ELR (cell line): ENCODE measurements at regions not wholly inside any gene's neighbourhood (a gene's known extent, or its start where the extent isn't known, plus 50 kb on each side); places are given as distances from the start of the nearest gene placed in this dataset.

Experiments used
- DNase-seq: peaks from one replicate; pipeline ENCODE4 v3.0.0-alpha.2; 2015; ENCODE audit warnings: low read depth

DNA sequence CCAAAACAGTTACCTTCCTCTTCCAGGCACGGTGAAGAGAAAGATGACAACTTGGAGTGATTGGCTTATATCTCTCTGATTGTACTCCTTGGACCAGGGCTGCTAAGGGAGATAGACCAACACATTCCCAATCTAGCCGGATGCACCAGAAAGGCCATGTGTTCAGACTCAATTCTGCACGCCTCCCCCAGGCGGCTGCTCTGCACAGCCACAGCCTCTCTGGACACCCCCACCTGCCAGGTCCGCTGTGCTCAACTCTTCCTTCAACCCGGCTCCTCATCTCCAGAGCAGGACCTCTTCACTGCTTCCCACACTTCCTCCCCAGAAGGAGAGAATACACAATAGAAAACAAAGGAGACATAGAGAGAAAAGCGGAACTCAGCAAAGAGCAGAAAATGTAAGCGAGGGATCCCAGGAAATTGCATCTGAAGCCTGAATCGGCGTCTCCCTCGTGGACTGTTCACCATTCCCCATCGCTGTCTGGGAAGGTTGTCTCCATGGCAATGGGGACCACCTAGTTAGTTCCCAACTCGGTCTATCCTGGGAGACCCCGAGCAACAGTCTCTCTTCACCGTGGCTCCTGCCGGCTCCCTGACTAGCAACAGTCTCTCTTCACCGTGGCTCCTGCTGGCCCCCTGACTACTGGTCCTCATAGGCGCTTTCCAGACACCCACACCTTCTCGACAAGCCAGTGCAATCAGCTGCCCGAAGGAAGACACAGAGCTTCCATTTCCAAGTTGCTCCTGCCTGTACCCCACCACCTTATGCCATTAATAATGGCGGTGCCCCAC is 361.7 kb upstream of the MYT1L start:
- DNase-seq, result no peak

DNA sequence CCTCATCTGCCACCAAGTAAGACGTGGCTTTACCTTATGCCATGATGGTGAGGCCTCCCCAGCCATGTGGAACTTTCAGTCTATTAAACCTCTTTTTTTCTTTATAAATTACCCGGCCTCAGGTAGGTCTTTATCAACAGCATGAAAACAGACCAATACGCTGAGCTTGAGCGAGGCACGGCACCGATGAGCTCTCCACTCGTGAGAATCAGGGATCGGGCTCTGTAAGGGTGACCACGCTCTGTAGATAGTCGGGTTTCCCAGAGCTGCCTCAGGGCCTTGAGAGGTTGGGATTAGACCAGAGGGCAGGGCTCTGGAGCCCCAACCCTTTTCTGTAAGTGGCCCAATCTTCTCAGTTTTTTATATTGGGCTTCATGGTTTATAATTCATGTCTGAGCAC is 360.3 kb upstream of the MYT1L start:
- no peak for DNase-seq

DNA sequence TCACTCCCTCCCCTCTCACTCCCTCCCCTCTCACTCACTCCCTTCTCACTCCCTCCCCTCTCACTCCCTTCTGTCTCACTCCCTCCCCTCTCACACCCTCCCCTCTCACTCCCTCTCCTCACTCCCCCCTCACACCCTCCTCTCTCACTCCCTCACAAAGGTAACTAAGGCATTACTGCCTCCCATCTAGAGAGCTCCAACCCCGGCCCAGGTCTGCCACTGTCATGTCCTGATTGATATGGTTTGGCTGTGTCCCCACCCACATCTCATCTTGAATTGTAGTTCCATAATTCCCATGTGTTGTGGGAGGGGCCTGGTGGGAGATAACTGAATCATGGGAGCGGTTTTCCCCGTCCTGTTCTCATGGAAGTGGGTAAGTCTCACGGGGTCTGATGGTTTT is 359.9 kb upstream of the MYT1L start:
- DNase-seq, result no peak

DNA sequence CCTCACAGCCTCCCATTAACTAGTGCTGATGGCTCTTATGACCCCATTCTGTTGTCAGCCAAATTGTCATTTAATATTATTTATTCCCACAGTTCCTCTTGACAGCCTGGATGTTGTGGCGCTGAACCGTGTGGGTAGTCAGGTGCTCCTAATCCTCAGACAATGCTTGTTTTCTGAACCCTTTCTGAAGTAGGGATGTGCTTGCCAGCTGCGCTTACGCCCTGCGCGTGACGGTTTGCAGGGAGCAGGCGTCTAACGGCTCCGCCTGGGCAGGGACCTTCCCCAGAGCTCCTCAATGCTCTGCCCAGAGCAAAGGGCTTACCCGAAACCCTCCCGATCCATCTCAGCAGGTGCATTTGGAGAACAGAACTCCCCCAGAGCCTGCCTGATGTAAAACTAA is 358.2 kb upstream of the MYT1L start:
- DNase-seq, result no peak

DNA sequence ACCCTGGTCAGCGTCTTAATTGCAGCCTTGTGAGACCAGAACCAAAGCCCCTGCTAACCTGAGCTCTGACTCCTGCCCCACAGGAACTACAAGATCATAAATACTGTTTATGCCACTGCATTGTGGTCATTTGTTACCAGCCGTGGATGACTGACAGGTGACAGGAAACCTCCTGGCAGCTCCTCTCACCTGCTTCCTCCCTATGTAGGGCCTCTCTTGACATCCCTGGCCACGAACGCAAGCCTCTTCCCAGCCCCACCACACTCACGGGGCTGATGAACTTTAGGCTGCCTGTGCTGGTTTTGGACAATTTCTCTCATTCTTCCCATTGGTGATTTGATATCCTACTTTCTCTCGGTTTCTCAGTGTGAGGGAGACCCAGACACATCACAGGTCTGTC is 357.2 kb upstream of the MYT1L start:
- no peak for DNase-seq

DNA sequence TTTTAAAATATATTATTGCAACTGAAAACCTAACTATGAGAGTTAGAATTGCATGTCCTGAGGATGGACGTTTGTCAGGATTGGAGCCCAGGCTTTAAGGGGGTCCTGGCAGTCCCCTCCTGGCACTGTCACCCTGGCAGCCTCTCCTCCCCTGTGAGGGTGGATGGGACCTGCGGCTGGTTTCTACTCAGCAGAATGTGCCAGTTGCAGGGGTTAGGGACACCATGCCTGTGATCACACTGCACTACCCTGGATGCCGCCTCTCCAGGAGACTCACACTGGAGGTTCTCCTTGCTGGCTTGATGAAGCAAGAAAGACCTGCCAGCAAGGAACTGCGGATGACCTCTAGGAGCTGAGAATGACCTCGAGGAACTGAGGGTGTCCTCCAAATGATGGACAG is 356.7 kb upstream of the MYT1L start:
- DNase-seq, result no peak

DNA sequence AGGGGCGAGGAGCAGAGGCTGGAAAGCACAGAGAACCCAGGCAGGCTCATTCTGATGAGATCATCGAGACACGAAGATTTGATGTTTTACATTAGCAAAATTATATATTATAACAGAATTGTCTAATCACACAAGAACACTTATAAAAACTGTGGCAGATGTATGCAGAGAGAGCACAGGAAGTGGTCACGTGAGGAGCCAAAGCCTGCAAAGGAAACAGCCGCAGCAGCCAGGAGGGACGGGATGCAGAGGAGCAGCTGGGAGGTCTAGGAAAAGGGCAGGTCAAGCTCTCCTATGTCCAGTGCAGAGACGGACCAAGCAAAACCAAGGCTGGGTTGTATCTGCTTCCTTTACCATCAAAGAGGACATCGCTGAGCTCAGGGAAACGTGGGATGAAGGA is 355.1 kb upstream of the MYT1L start:
- no peak for DNase-seq

DNA sequence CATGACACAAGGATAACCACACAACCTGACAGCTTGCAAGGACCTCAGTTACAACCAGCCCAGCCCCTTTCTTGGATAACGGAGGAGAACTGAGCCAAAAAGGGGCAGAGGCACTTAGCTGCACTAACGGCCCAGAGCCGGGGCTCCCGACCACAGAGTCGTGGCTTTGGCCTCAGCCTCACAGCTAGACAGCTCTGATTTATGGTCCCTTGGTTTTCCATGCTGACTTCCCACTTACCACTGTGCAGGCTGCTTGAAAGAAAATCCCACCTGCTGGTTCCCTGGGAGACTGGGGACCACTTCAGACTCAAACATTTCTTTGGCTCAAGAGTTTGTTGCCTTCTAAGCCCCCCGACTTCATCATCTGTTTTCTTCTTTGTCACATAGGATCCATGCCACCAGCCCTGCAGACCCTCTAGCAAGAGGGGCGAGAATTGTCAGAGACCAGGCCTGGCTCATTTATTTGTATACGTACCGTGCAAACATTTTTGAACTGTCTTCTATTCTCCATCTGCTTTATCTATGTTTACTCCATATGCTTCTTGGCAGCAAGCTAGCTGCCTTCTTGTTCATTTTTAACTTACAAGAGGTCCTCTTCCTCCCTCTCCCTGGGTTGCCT is 352.6 kb upstream of the MYT1L start:
- no peak for DNase-seq

DNA sequence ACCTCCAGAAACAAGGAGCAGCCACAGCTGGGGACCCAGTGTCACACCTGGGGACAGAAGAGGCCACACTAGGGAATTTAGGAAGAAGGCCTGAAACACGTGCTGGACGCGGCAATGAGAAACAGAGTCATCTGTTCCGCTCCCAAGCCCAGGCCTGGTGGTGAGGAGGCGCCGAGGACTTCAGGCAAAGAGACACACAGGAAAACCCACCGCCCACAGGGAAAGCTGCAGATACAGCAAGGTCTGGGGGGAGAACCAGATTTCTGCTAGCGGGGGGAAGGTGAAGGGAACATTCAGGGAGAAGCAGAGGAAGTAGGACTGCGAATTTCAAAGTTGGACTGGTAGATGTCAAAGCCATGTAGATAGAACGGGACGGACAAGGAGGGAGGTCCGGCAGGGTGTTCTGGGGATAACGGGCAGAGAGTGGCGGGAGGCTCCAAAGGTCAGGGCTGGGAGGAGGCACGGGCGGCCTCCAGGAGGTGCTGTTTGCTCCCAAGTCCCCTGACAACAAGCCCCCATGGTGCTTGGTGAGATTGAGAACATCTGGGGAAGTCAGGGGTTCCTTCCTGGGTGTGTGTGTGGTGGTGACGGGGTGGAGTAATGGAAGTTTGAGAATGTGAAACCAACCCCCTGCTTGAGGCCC is 351.7 kb upstream of the MYT1L start:
- DNase-seq, result no peak

DNA sequence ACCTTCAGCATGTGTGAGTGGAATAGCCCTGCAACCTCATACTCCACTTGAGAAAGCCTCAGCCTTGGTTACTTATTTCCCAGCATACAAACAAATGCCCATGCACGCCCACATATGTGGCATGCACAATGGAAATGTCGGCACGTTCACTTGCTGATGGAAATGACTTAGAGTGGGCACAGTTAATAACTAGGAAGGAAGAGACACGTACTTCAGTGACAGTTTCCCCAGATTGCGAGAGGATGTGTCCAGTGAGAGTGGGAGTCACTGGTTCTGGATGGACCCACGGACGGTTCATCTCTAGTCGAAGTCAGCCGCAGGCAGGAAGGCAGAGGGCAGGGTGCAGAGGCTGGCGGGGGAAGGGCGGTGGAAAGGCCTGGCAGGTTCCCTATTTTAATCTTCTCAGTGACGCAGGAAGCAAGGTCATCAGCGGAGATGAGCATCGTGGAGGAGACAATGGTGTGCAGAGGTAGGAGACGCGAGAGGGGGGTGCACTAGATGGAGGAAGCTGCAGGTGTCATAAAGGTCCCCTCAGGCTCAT is 350.7 kb upstream of the MYT1L start:
- no peak for DNase-seq

DNA sequence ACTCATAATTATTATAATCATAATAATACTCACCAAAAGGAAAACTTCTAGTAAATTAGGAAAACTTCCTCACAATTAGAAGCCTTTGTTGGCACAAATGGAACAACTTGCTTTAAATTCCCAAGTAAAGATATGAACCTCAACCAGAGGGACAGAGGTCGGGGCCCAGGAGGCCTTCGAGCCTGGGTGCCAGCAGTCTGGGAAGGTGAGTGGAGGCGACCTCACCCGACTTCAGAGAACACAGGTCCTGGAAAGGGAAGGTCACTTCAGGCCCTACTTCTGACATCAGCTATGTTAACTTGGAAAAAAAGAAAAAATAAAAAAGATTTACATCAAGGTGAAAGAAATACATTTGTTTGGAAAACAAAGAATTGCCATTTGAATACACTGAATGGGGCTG is 350.0 kb upstream of the MYT1L start:
- DNase-seq, result no peak

DNA sequence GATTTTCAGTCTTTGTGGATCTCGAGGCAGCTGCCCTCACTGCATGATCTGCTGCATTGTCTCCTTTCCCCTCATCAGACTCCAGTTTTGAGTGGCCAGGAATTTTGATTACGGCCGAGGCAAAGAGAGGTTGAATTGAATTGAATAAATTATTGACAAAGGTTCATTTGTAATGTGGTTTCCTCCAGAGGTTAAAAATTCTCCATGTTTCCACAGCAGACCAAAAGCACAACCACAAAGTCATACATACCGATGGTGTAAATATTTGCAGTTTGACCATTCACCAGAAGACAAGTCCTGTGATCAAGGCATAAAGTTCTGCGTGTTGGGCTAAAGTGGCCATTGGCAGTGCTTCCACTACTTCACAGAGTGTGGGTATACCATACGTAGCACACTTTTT is 343.8 kb upstream of the MYT1L start:
- DNase-seq, result no peak

DNA sequence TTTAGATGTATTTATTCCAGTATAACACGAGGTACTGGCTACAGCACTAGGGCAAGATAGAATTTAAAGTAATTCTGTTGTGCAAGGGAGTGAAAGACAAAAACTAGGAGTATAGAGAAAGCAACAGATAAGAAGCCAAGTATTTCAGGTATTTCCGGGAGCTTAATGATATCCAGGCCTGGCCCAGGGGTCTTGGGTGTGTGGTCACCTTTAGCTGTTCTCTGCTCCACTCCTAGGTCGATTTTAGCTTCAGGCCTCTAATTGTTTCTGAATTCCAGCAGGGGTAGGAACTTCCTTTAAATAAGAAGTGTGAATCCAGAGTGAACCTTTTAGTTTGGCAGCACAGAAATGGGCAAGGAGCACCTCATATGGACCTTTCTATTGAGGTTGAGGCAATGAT is 342.3 kb upstream of the MYT1L start:
- DNase-seq, result no peak

DNA sequence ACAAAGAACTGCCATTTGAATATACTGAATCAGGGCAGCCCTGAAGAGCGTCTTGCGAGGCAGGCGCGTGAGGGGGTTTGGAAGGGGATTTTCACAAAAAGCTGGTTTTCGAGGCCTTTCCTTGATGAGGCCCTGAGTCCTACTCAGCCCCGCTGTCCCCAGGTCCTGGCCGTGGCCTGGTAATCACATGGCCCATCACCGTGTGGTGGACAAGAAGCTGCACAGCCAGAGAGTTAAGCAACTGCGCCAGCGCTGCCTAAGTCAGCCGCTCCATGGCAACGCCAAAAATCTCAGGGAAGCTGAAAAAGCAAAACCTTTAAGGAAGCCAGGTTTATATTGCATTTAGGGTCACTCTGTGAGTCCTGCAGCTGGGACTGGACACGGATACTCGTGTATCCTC is 341.2 kb upstream of the MYT1L start:
- no peak for DNase-seq

DNA sequence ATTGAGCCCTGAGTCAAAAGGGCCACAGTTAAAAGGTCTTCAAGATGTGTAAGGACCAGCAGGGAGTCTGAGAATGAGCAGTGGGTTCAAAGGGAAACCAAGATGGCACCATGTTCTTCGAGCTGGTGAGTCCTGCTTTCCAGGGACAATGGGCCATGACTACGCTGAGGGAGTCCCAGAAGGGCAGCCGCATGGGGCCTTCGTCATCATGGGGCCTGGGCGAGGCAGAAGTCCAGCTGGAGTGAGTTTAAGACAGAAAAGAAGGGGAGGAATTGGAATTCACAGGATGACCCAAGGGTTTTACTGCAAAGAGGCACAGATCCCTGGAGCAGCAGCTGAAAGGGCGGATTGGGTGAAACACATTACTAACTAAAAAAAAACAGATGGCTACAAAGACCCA is 340.8 kb upstream of the MYT1L start:
- no peak for DNase-seq

DNA sequence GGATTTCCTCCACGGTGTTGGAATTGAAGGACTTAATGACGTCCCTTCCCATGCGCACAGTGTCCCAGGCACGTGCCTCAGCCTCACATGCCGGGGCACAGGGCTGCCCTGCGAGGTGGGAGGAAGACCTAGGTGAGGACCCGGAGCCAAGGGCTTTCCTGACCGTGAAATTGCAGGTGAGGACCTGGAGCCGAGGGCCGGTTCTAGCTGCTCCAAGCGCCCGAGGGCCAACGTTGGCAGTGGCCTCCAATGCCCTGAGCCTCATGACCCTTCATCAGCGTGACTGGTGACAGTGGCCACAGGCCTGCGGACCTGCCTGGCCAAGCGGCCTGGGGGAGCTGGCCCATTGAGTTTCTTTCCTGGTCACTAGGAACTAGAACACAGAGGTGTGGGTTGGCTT is 338.2 kb upstream of the MYT1L start:
- no peak for DNase-seq

DNA sequence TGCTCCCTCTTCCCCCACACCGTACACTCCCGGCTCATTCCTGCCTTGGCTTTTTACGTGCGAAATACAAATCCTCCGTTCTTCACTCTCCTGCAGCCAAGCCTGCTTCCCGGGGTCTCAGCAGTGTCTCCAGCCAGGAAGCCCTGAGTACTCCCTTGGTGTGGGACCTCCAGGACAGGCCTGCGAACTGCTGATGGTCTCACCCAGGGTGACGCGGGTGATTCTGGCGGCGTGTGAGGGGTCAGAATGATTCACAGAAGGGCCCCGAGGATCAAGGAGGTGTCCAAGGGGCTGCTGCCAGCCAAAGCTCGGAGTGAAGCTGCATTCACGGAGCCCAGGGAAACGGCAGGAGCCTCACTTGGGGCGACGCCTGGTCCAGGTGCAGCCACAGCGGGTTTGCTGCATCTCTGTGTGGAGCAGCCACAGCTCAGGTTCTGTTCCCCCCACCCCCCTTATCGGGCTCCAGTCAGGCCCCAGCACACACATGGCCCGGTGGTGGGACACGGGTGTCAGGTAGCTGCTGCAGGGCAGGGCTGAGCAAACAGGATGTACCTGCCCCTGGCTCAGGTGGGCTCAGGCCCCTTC is 337.7 kb upstream of the MYT1L start:
- no peak for DNase-seq

DNA sequence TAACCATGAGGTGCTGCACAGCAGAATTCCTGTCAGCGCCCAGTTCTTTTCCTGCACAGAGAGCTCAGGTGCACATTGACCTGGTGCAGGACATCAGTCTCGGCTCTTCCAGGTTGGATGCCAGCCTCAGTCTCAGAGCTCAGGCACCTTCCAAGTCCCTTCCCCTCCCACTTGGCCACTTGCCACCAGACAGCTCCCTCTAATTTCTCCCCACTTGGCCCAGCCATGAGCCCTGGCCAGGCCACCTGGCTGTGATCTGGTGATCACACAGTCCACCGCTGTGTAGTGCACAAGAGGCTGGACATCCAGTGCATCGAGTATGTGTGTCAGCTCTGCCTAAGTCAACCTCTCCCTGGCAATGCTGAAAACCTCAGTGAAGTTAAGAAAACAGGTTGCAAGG is 336.6 kb upstream of the MYT1L start:
- DNase-seq, result no peak

DNA sequence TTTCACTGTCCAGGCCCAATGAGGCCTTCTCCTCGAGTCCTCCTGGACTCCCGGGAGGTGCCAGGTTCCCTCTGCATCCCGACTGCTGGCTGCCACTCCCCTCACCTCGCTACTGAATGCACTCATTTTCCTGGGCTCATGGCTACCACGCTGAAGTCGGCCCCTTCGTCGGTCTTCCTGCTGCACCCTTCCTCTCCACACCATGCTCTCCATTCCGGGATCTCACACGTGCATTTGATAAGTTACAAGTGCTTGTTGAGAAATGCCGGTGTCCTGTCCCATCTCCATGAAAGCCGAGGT is 334.7 kb upstream of the MYT1L start:
- DNase-seq, result no peak

DNA sequence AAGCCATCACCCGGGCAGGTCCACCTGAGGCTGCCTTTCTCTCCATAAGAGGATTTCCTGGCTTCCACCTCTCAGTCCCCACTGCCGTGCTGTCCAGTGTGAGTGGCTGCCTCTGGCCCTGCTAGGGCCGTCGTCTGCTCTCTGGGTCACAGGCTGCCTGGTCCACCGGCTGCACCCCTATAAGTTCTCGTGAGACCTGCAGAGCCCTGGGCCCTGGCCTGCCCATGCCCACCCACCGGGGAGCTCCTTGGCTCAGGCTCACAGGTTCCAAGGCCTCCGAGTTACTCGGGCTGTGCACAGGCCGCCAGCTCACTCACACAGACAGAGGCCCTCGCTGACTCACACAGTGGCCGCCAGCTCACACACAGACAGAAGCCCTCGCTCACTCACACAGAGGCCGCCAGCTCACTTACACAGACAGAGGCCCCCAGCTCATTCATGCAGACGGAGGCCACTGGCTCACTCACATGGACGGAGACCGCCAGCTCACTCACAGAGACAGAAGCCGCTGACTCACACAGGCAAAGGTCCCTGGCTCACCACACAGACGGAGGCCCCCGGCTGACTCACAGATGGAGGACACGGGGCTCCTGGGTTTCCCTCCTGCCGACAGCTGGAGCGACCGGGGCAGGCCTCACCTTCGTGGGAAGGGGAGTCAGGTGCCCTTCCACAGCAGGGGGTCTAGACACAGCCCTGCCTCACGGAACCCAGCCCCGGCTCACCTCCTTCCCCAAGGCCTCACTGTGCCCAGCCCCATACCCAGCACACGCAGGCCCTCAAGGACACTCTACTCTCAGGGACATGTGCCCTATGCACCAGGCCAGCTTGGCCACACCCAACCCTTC is 334.1 kb upstream of the MYT1L start:
- DNase-seq, result peak; percentile 17

DNA sequence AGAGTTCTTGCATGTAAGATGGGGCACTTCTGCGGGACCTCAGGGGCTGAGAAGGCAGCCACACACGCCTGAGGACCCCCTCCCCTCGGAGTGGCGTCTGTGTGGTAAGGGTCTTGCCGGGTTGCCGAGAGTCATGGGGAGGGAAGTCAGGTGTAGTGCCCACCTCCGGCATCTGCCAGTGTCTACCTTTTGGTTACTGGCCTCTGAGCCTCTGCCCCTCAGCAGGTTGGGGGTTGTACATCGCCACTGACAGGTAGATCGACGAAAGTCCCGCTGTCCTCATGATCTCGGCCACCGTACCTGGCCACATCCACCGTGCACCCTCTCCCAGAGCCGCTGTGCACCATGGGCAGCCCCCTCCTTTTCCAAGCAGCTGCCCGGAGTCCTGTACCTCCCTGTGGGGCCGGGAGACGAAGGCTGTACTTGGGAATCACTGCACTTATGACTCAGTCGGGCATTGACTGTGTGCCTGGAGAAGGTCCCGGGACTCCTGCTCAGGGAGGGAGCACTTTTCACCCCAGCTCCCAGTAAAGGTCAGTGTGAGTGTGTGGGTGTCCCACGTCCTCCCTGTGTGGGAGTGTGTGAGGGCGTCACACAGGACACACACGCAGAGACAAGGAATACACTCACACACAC is 332.4 kb upstream of the MYT1L start:
- no peak for DNase-seq

DNA sequence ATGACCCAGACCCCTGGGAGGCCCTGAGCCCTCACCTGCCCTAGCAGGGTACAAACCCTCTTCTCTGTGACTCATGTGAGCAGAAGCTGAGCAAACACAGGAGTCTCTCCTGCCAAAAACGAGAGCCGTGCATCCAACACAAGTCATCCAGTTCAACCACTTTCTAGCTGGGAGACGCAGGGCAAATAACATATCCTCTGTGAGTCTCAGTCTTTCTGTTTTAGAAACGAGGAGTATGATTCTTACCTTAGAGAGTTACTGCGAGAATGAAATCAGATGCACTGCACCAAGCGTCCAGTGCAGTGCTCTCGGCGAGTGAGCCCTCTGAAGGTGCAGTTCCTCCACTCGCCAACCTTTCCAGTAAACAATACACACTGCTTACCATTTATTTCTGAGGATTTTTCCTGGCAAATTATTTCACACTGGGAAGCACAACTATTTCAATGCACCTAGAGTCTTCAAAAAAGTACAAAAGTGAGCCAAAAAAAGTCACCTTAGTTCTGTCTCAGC is 331.8 kb upstream of the MYT1L start:
- DNase-seq, result no peak
